ENCODE measurements at regions not wholly inside any gene's neighbourhood (a gene's known extent, or its start where the extent isn't known, plus 50 kb on each side); places are given as distances from the start of the nearest gene placed in this dataset.

DNA sequence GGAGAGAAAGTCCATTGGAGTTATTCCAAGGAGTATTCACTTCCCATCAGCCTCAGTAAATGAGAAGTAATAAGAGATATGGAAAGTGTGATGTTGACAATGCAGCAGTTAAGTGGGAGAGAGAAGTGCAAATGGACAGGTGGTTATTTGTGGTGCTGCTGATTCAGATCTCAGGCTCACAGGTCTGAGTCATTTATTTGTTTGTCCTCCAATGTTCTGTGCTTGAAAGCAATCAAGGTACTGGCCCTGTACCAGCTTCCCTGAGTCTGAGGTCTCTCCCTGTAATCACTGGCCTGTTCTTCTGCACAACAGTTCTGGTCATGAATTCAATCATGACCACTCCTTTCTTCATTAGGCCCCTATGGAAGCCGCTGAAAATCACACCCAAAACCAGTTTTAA, 827.7 kb downstream of the MAFB start:
- TF ChIP-seq, protein P1, sequence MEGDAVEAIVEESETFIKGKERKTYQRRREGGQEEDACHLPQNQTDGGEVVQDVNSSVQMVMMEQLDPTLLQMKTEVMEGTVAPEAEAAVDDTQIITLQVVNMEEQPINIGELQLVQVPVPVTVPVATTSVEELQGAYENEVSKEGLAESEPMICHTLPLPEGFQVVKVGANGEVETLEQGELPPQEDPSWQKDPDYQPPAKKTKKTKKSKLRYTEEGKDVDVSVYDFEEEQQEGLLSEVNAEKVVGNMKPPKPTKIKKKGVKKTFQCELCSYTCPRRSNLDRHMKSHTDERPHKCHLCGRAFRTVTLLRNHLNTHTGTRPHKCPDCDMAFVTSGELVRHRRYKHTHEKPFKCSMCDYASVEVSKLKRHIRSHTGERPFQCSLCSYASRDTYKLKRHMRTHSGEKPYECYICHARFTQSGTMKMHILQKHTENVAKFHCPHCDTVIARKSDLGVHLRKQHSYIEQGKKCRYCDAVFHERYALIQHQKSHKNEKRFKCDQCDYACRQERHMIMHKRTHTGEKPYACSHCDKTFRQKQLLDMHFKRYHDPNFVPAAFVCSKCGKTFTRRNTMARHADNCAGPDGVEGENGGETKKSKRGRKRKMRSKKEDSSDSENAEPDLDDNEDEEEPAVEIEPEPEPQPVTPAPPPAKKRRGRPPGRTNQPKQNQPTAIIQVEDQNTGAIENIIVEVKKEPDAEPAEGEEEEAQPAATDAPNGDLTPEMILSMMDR (conservative IDR thresholded peaks at IDR 0.05) = no peak
- H3K27ac ChIP-seq = no peak overlapping the region

- TF ChIP-seq, protein P1 (conservative IDR thresholded peaks at IDR 0.05) = no peak
- H3K27ac ChIP-seq = no peak overlapping the region
Measured at GRCh38 chr20:39857835-39858234, 831.2 kb downstream of the MAFB start.

GRCh38 chr20:39857187-39857586, 831.8 kb downstream of the MAFB start:
- TF ChIP-seq, protein P1 (conservative IDR thresholded peaks at IDR 0.05) = no peak

DNA sequence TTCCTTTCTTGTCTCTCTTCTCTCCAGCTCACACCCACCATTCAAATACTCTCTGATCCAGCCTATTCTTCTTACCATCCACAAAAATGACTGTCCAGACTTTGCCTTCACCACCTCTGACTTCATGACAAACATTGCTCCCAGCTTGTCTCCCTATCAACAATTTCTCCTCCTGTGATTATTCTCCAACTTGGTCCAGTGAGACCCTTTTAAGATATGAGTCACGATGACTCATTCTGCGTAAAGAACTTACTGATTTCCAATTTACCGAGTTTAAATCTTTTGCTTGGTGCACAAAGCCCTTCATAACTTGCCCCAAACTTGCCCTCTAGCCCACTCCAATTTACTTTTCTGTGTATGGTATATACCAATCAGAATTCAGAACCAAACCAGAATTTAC, 833.2 kb downstream of the MAFB start:
- H3K27ac ChIP-seq = no peak overlapping the region
- TF ChIP-seq, protein P1 (conservative IDR thresholded peaks at IDR 0.05) = no peak

More at GRCh38 chr20:39857187-39857586, 831.8 kb downstream of the MAFB start:
- H3K27ac ChIP-seq = no peak overlapping the region

DNA sequence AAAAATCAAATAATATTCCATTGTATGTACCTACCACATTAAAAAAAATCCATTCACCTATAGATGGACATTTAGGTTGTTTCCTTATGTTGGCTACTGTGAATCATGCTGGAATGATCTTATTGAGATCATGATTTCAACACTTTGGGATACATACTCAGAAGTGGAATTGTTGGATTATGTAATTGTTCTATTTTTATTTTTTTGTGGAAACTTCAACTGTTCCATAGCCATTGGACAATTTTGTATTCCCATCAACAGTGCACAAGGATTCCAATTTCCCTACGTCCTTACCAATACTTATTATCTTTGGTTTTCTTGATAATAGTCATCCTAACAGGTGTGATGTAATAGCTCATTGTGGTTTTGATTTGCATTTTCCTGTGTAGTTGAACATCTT, 834.0 kb downstream of the MAFB start:
- TF ChIP-seq, protein P1 (conservative IDR thresholded peaks at IDR 0.05) = no peak
- no peak overlapping the region for H3K27ac ChIP-seq

DNA sequence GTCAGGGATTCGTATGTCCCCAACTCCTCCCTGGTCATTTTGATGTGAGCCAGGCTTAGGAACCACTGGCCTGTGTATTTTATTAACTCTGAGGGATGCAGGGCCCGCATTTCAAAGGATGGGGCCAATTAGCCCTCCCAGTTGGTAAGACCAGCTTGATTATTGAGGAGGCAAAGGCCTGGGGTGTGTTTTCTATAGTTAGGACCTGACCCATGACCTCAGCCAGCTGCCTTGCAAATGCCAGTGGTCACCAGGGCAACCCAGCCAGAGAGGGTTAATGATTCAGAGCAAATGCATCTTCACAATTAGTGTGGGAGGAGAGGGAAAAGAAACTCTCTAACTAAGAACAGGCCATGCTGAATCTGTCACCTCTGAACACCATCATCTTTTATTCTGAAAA, 835.4 kb downstream of the MAFB start:
- TF ChIP-seq, protein P1 (conservative IDR thresholded peaks at IDR 0.05) = no peak
- H3K27ac ChIP-seq = no peak overlapping the region

DNA sequence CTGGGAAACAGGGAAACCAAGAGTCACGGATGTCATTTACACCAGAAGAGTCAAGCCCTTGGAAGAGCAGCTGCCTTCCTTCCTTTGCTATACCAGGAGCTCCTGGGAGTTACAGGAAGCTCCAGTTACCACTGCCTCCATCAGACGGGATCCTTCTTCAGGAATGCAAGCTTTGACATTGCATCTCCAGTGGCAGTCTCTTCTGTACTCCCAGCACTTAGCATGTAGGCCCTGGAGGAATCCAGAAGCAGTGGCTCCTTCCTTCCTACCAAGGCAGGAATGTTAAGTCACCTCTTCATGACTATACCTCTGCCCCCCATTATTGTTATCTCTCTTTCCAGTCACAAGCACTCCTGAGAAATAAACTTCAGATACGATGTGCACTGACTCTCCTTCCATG, 836.0 kb downstream of the MAFB start:
- H3K27ac ChIP-seq = no peak overlapping the region
- TF ChIP-seq, protein P1 (conservative IDR thresholded peaks at IDR 0.05) = no peak

- TF ChIP-seq, protein P1 (conservative IDR thresholded peaks at IDR 0.05) = no peak
- H3K27ac ChIP-seq = peak overlapping the region; percentile 38; the same call in 1 of the 2 replicates
Measured at GRCh38 chr20:39851459-39851858, 837.6 kb downstream of the MAFB start.

Data from VCaP (cell line).